GM18861 (cell line): ENCODE measurements at regions not wholly inside any gene's neighbourhood (a gene's known extent, or its start where the extent isn't known, plus 50 kb on each side); places are given as distances from the start of the nearest gene placed in this dataset.
"Not testable (repeated sequence)": the region's sequence is repeated elsewhere in the genome, so short reads cannot be mapped to it uniquely, and the experiment has no call there.

Experiments used
- ATAC-seq: cut with Tn5 transposase; IDR thresholded peaks from one replicate; pipeline ENCODE4 v1.9.1; 2021; ENCODE audit not compliant: unreplicated experiment

- ATAC-seq, result no peak
These were observed 231.8 kb upstream of the FOXP2 start for GRCh38 chr7:114182837-114183236.

DNA sequence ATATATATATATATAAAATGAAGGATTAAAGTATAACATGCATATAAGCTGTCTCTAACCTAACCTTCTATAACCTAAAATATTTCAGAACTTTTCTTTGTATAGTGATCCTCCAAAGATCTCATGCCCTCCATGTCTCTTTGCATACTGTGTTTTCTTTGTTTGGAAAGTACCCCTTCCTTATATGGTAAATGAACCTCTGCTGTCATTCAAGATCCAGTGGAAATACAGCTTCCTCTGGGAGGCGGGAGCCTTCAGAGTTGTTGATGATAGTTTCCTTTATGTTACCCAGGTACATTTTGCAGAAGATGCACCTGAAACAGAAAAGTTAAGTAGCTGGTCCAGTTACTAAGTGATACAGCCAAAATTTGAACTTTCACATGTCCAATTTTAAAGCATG lies 233.3 kb upstream of the FOXP2 start:
- no peak for ATAC-seq

DNA sequence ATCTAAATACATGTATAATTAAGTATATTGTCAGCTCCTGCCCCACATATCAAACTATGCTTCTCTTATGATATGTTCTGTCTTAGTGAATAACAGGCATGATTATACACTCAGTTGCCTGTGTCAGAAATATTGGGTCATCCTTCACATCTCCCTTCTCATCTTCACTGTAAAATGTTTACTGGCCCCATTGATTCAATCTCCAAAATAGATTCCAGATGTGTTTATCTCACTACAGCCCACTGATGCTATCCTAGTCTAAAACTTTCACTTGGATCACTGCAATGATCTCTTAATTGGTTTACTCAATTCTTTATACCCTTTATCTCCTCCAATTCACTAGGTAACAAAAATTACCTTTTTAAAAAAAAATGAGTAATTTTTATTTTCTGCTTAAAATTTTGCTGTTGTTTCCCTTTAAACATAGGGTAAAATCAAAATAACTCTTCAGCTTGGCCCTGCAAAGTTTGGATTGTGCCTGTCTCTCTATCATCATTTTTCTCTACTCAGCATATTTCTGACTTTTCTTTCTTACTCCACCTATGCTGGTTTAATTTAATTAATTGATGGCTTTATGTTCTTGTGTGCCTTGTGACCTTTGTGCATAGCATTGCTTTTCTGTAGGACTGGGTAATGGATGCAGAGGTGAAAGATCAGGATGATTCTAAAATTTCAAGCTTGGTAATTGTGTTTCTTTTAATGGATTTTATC lies 233.9 kb upstream of the FOXP2 start:
- ATAC-seq, result no peak

- no peak for ATAC-seq
These were observed 239.5 kb upstream of the FOXP2 start for GRCh38 chr7:114175125-114175524.

DNA sequence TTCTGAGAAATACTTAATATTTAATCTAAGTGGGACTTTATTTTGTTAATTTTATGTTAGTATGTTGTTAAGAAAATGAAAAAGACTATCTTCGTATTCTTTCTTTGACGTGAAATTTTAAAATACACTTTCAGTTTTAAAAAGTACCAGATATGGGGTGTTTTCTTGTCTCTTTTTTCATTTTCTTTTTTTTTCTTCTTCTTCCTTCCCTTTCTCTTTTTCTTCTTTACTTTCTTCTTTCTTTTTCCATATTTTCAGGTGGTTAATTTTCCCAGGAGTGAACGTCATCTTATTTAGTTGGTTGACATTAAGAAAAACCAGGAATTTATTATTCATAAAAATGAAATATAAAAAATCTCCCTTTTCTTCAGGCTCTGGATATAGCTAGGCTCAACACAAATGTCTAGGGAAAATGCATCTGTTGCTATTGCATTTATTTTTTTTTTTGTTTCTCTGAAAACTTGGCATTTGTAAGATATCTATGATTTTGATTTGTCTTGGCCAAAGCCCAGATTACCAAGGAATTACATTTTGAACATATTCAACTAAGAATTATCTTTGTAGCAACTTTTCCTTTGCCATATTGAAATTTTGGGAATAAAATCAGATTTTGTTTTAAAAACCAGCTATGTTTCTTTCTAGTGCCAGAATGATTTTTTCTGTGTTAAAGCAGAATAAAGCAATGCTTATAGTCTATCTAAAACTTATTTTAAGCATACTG lies 241.3 kb upstream of the FOXP2 start:
- no peak for ATAC-seq

- not testable (repeated sequence) for ATAC-seq
These were observed 245.2 kb upstream of the FOXP2 start for GRCh38 chr7:114169389-114169788.

DNA sequence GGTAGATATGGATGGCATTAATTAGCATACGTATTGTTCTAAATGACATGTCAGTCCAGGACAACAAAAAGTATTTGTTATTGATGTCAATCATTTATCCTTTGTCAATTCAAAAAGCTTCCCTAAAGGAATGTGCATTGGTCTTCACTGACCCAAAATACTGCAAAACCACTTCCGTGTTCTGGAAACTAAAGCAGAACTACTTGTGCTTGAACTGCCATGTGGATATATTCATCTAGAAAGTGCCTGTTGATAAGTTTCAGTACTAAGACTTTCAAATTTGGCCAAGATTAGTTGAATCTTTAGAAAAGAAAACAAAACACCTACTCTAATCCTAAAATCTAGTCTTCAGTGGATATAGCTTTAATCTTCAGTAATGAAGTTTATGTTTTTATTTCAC lies 242.1 kb upstream of the PPP1R3A start:
- no peak for ATAC-seq

GRCh38 chr7:114158854-114159253 lies 240.0 kb upstream of the PPP1R3A start:
- no peak for ATAC-seq

DNA sequence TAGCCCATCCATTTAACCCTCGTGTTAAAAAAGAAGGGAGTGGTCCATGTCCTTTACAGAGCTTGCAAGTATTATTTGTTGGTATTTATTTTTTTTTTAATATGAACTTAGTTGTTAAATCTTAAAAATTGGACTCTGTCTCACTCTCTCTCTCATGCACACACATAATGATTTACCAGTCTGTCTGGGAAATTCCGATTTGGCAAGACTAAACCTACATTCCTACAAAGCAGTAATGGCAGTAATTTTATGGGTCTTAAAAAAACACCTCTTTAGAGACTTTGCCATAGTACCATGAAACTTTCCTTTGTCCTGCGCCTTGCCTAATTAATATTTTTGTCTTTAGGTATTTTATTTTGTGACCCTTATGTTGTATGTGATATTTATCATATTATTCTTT lies 239.5 kb upstream of the PPP1R3A start:
- ATAC-seq, result no peak

DNA sequence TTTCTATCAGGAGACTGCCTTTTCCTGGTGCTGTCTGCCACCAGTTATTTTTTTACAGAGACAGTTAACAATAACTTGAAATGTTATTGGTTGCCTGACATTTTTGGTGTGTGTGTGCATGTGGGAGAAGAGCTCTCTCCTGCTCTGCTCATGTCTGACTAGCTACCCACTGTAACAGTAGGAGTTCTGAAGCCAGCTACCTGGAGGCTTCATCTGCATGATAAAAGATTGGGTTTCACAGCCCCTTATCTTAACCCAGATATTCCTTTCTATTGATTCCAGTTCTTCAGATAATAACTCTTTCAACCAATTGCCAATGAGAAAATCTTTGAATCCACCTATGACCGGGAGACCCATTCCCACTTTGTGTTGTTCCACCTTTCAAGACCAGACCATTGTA lies 237.4 kb upstream of the PPP1R3A start:
- no peak for ATAC-seq

- no peak for ATAC-seq
These were observed 236.6 kb upstream of the PPP1R3A start for GRCh38 chr7:114155116-114156110.

- ATAC-seq, result no peak
These were observed 234.9 kb upstream of the PPP1R3A start for GRCh38 chr7:114153700-114154099.

- no peak for ATAC-seq
These were observed 233.6 kb upstream of the PPP1R3A start for GRCh38 chr7:114152314-114152938.

DNA sequence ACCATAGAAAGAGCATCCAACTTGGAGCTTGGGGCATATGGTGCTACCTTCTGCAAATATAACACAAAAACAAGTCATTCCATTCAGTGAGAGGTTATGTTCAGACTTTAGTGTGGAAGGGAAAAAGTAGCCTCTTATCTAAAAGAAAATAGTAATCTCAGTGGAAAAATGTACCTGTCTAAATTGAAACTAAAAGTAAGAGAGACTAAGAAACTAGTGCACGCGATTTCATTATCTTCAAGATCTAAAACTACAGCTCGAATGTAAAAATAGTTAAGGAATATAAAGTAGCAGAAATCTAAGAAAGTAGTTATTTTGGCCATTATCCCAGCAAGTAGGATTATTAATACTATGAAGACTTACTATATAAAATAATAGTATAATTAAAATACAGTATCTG lies 233.0 kb upstream of the PPP1R3A start:
- no peak for ATAC-seq

DNA sequence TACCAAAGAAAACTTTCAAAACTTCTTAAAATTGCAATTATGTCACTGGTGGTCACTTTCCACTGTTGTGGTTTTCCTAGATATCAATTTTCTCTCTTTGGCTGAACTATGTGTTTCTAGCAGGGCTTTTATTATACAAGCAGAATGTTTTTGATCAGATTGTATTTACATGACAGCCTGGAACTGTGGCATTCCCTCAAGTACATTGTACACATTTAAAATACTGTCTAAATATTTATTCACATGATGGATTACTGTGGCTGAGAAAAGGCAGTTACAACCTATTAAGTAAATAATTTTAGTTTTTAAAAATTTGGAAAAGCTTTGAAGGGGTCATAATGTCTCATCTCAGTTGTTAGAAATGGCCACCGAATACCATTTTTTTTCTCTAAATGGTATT lies 231.9 kb upstream of the PPP1R3A start:
- ATAC-seq, result no peak

- ATAC-seq, result no peak
These were observed 230.0 kb upstream of the PPP1R3A start for GRCh38 chr7:114148779-114149178.

GRCh38 chr7:114141415-114141814 lies 222.6 kb upstream of the PPP1R3A start:
- no peak for ATAC-seq

GRCh38 chr7:114140561-114140960 lies 221.8 kb upstream of the PPP1R3A start:
- ATAC-seq, result no peak

- not testable (repeated sequence) for ATAC-seq
These were observed 220.9 kb upstream of the PPP1R3A start for GRCh38 chr7:114139690-114140089.

GRCh38 chr7:114138587-114138986 lies 219.8 kb upstream of the PPP1R3A start:
- ATAC-seq, result no peak

- ATAC-seq, result no peak
These were observed 214.9 kb upstream of the PPP1R3A start for GRCh38 chr7:114133717-114134116.
